Stimulated activated CD8-positive, alpha-beta memory T cell treated with anti-CD3 and anti-CD28 coated beads, Interleukin-12 subunit alpha, Interleukin-12 subunit beta, amount 100 ng/mL, for 1 hour (primary cell): ENCODE measurements at regions not wholly inside any gene's neighbourhood (a gene's known extent, or its start where the extent isn't known, plus 50 kb on each side); places are given as distances from the start of the nearest gene placed in this dataset.
"Not testable (repeated sequence)": the region's sequence is repeated elsewhere in the genome, so short reads cannot be mapped to it uniquely, and the experiment has no call there.

Experiments
- DNase-seq: peaks from one replicate; pipeline ENCODE4 v3.0.0-alpha.2; 2020; ENCODE audit warnings: low read depth

DNA sequence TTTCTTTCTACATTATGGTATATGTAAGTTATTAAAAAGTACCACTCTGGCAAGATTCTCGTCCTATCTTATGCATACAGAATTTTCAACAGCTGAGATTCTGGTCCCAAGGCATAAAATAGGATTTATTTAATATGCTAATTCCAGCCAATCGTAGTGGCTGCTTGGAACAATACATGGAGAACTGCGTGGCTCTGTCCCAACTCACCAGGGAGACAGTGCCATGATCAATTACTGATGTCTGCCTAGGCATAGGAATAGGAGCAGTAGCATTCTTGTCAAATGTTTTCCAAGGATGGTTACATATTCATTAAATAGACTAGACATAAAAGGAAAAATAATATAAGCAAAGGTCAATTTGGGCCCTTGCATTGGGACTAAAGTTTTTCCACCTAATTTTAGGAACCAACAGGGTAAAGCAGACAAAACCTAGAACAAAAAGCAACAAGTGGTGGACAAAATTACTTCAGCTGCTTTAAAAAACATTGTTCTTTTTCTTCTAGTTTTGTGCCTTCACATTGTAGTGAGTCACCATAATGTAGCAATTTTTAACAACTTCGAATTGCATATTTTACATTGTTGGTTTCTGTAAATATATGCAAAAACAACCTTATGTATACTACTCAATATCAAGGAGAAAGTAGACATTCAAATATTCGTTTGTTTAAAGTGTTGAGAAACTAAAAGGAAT lies 232.8 kb upstream of the ATP5MC3 start:
- DNase-seq = no peak

DNA sequence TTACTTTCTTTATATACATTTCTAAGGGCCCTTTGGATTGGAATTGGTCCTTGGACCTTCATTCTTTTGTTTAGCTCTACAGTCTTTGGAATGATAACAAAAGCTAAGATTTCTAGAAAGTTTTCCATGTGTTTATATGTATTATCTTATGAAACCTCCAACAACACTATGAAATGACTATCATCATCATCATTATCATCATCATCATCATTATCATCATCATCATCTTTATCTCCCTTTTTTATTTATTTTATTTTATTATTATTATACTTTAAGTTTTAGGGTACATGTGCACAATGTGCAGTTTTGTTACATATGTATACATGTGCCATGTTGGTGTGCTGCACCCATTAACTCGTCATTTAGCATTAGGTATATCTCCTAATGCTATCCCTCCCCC lies 229.4 kb upstream of the ATP5MC3 start:
- DNase-seq = not testable (repeated sequence)

DNA sequence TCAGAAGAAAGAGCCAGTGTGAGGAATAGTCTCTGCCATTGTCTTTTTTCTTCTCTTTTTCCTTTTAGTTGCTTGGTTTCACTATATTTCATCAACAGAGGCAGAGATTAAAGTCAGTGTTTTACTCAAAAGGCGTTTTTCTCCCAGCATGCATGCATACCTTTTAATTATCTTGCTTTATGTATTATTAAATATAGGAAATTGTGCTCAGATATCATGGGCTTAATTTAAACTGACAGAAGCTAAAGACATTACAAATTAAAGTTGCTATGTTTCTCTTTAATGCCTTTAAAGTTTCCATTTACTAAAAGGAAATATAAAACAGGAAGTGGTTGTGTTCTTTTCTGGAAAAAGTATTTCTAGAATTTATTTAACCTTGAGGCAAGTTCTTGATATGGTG lies 223.3 kb upstream of the ATP5MC3 start:
- DNase-seq = no peak

DNA sequence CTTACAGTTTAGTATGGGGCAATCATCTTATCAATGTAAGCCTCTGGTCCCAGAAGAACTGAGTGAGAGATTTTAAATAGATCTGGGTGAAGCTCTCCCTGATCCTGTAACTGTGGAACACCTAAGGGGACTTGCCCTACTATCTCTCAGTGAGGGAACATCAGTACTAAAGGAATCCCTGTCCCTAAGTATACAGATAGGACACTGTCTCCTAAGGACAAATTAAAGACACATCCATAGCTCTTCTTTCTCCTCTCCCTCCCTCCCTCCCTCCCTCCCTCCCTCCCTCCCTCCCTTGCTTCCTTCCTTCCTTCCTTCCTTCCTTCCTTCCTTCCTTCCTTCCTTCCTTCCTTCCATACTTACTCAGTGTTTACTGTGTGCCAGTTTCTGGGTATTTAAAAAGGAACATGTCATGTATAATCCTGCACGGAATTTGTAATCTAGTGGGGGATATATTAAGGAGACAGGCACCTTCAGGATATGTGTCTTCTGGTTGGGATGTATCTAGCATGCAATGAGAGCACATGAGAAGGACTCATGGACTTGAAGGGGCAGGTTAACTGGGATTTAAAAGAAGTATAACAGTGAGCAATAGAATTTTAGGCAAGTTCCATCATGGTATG lies 222.2 kb upstream of the ATP5MC3 start:
- no peak for DNase-seq

DNA sequence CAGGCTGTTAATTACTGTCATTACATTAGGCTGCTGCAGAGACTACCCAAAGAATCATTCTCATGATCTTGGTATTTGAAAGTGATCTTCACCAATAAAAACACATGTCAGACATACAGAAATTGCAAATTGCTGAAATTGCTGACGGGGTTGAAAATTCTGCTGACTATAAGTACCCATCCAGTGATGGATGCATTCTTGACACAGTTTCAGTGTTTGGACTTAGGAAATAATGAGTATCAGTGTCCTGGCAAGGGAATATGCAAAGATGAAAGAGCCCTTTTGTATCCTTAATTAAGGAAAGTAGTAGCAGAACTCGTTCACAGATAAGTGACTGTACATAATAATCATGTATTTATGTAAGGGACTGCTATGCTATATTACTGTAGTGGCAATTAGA lies 221.1 kb upstream of the ATP5MC3 start:
- DNase-seq = no peak

DNA sequence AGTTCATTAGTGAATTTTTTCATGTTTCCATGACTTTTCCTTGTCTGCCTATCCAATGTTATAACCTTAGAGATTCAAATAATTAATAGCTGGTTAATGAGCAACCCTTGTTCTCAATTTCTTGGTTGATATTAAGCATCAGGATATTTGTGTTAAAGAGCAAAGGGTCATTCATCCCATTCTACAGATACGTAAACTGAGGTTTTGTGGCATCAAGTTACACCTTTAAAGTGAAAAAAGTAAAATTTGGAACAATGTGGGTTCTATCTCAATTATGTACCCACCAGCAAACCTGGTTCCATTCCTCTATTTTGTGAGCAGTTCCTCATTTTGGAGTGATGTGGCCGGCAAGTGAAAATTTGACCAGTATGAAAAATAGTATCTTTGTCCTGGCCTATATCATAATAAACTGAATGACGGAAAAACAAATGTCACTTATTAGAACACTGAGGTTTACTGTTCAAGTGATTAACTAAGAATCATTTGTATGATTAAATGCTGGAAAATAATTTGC lies 220.5 kb upstream of the ATP5MC3 start:
- DNase-seq = no peak

DNA sequence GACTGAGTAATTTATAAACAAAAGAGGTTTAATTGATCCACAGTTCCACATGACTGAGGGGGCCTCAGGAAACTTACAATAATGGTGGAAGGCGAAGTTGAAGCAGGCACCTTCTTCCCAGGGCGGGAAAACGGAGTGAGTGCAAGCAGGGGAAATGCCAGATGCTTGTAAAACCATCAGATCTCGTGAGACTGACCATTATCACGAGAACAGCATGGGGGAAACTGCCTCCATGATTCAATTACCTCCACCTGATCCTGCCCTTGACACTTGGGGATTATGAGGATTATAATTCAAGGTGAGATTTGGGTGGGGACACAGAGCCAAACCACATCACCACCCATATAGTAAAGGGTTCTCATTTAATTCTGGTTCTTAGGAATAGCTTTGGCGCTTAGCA lies 219.5 kb upstream of the ATP5MC3 start:
- no peak for DNase-seq

DNA sequence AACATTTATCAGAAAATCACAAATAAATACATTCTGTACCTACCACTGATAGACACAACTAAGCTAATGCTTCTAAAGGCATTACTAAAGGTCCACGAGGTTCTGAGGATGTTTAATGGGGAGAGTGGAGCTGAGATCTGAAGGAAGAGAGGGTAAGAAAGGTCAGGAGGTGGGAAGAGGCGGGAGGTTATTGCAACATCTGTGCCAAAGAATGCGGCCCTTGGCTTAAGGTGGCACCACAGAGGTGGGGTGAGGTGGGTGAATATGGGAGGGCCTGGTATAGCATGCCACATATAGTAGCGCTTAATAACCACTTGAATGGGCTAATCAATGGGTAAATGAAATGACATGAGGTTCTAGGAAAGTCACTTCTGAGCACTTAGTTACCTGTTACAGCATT lies 217.8 kb upstream of the ATP5MC3 start:
- DNase-seq = no peak

DNA sequence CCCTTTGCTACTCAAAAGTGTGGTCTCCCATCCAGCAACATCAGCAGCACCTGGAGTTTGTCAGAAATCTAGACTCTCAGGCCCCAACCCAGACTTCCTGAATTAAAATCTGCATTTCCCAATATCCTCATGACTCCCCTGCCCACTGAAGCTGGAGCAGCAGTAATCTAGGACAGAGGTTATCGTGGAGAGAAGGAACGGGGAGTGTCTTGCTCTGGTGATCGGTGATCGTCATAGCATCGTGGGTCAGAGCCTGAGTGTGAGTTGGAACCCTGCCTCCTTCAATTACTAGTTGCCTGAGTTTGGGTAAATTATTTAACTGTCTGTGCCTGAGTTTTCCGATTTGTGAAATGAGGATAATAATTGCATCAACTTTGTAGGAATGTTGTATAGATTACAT lies 217.3 kb upstream of the ATP5MC3 start:
- no peak for DNase-seq

DNA sequence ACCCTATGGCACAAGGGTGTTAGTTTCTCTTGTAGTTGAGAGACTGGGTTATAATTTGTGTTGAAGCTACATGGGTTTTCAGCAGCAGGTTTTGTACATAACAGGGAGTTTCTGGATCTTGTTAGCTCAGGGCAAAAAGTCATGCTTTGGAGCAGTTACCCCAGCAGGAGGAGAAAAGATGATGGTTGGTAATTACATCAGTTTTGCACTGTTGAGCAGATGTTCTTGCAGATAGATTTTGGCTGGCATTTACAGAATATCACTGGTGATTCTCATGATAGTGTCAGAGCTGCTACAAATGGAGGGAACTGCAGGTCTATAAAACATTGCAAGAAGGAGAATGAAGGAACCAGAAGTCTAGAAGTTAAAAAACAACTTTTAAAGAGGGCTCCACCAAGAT lies 215.2 kb upstream of the ATP5MC3 start:
- no peak for DNase-seq

DNA sequence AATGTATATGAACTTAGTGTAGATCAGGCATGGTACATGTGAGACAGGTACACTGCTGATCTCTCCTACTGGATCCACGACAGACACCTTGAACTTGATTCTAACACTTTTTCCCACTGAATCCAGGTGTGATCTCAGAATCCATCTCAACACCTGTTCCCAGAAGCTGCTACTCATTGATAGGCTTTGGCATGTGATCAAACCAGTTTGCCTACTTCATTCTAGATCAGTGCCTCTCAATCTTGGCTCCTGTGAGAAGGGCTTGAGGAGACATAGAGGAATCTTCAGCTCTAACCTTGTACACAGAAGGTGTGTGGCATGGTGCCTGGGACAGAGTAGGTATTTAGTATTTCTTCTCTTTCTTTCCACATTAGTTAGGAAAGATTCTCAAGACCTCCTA lies 212.3 kb upstream of the ATP5MC3 start:
- DNase-seq = no peak

DNA sequence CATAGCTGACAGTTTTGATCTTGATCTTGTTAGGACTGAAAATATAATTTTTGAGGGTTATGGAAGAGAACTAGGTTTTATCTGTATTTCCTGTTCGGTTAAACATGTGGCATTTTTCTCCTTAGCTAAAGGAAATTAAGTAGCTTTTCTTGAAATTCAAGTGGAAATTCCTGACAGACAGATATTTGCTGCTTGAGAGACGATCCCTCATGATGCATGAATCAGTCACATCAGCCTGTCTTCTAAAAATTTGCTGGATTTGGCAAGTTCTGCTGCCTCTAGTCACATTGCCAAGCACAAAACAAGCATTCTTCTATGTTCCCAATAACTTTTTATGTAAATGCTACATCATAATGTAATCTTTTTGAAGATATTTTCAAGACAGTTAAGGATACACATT lies 201.8 kb upstream of the ATP5MC3 start:
- no peak for DNase-seq

DNA sequence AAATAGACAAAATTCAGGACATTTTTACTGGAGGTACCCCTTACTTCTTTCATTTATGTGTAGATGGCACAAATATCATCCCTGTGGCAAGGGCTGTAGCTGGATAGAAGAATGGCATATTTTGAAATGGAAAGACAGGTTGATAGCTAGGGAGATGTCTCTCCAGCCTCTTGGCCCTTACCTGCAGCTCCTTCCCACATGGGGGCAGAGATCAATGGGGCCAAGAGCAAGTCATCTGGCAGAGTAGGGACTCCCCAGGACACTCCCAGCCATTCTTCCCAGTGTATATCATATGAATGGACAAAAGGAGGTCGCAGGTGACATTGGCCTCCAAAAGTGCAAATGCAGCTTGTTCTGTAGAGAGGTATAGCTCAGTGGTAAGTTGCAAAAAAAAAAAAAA lies 192.2 kb upstream of the ATP5MC3 start:
- DNase-seq = no peak

DNA sequence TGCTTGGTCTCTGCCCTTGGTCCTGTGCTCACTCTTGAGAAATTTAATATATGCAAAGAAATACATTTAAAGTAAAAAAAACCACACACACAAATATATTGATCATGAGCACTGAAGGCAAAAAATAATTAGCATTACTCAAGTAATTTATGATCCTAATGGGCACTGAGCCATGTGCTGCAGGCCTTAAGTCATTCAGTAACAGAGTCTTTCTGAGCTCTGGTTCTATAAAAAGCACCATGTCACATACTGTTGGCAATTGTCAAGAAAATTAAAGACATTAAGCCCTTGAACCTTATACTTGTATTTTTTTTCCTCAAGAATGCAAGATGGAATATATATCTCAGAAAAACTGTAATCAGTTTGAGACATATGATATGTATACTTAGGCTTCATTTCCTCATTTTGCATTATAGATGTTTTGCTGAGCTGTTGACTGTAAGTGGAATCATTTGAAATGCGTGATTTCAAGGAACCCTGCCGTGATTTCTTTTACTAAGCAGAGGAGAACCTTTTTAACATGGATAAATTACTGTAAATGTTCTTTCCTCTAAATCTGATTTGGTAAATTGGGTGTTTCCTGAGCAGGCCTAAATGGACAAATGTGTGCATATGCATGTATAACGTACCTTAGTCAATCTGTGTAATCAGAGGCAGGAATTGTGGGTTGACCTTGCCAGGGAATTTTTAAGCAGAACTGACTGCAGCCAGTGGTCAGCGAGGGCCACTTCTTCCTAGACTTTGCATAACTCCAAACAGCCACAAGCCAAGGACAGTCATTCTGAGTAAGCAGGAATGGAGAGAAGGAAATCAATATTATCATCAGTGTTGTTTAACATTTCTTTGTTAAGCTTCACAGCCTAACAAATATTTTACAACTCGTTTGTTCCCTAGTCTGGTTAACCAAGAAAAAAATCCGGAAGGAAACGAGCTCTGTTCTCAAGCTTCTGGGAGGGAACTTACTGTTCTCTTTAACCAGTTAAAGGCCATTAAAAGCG lies 191.5 kb upstream of the ATP5MC3 start:
- no peak for DNase-seq

DNA sequence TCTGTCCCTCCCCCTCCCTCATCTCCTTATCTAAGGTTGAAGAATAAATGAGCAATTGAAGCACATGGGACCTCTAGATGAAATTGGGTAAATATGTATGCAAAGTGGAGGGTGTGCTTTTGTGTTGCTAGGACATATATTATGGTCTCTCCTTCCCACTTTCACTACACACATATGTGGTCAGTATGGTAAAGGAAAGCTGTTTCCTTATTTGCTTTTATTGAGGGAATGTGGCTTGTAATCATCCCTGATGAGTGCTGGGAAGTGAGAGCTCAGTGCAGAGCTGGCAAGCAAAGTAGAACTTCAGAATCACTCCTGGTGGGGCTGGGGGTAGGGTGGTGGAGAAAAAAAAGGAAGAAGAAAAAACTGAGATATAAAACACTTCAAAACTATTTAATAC lies 189.9 kb upstream of the ATP5MC3 start:
- DNase-seq = no peak

DNA sequence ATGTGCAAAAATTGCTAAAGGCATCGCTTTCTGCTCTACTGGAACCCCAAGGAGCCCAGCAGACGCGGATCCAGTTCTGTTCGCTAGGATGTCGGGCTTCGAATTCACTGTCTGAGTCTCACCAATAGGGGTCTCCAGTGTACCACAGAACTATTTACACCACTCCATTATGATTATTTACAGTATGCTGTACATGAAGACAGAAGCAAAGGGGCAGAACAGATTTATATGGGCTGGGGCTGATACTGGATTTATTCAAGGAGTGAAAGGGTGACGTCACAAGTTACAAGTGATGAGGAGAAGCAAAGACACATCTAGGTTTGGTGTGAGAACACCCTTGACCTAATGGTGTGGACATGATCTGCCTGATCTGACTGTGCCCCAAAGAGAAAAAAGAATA lies 185.3 kb upstream of the ATP5MC3 start:
- no peak for DNase-seq

DNA sequence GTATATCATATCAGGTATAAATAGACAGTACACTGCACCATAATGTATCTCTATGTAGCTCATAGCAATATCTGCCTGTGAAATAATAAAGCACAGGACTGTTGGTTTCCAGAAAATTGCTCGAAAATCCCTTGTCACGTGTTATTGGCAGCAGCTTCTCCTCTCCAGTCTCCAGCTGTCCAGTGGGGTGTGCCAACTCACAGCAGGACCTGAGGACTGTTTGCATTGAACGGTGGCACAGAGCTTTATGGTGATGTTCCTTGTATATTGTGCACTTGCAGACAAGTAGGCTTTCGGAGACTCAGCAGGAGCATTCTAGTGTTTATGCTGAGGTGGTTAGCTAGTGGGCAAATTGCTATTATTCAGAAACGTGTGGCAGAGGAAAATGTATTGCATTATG lies 182.2 kb upstream of the ATP5MC3 start:
- no peak for DNase-seq

DNA sequence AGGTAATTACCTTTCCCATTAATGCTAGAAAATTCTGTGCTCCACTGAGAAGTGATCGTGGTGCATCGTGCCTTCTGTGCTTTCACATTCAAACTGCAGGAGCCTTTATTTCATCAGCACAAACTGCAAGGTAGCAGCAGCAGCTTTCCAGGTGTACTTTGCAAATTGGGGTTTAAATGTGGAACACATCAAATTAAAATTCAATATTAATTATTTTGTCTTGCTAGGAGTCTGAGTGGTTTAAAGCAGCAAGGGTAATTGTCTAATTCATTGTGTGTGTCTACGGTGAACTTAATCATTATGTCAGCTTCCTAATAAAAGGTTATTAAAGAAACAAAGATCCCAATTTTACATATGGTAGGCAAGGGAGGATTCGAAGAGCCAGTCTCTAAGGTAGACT lies 180.8 kb upstream of the ATP5MC3 start:
- no peak for DNase-seq

DNA sequence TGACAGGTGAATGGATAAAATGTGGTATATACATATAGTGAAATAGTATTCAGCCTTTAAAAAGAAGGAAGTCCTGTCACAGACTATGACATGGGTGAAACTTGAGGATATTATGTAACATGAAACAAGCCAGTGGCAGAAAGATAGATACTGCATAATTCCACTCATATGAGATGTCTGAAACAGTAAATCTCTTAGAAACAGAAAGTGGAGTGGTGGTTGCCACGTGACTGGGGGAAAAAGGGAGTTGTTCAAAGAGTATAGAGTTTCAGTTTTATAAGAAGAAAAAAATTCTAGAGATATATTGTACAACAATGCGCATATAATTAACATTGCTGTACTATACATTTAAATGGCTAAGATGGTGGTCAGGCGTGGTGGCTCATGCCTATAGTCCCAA lies 178.2 kb upstream of the ATP5MC3 start:
- DNase-seq = no peak

DNA sequence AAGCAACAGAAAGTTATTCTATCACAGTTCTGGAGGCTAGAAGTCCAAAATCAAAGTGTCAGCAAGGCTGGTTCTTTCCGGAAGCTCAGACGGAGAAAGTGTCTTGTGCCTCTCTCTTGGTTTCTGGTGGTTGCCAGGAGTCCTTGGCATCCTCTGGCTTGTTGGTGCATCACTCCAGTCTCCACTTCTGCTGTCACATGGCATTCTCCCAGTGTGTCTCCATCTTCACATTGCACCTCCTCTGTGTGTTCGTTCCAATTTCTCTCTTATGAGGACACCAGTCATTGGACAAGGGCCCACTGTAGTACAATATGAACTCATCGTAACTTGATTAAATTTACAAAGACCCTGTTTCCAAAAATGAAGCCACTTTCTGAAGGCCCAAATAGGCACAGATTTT lies 175.4 kb upstream of the ATP5MC3 start:
- DNase-seq = no peak

DNA sequence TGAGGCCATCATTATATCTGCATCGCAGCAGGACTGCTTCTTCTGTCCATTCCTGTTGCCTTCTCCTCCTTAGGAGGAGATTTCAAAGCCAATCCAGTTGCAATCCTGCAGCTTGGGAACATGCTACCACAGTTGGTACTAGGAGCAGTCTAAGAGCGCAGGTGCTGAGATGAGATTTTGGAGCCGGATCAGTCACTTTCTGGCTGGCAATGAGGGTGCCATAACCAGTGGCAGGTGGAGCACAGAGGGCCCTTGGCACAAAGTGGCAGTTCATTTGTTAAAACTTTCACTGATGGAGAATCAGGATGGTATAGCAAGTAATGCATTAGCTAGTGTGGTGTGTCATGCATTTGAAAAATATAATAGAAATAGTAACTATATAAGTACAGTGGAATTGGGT lies 173.7 kb upstream of the ATP5MC3 start:
- DNase-seq = no peak

DNA sequence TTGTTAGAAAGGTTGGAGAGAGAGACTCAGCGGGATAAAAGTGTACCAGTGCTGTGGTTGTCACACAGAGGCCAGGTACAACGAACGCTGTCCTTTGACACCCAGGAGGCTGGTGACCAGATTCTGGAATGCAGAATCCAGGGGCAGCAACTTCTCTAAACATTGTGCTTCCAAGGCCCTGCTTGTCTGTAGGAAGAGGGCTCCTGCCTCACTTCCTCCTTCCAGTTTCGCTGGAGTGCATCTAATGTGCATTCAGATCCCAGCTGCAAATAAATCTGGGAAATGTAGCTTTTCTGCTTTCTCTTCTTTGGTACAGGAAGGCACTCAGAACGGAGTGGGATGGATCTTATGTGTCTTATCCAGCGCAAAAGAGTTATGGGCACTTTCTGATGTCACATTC lies 171.8 kb upstream of the ATP5MC3 start:
- DNase-seq = no peak

DNA sequence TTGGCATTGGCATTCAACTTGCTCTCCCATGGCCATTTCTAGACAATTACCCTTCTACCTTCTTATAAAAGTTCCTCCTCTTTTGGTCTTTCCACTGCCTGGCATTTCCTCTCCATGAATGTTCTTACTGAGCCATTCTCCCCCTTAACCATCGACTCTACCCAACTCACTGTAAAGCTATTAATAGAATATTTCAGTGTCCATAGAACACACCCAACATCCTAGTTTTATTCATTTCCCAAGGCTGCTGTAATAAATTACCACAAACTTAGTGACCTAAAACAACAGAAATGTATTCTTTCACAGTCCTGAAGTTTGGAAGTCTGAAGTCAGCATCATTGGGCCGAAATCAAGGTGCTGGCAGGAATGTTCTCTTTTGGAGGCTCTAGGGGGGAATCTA lies 170.0 kb upstream of the ATP5MC3 start:
- no peak for DNase-seq
